HG02943 (cell line): ENCODE measurements at regions not wholly inside any gene's neighbourhood (a gene's known extent, or its start where the extent isn't known, plus 50 kb on each side); places are given as distances from the start of the nearest gene placed in this dataset.
"Not testable (repeated sequence)": the region's sequence is repeated elsewhere in the genome, so short reads cannot be mapped to it uniquely, and the experiment has no call there.

Experiments used
- ATAC-seq: cut with Tn5 transposase; IDR thresholded peaks from one replicate; pipeline ENCODE4 v1.9.1; 2021; ENCODE audit warnings: mild to moderate bottlenecking, low read depth, moderate library complexity; ENCODE audit not compliant: unreplicated experiment

DNA sequence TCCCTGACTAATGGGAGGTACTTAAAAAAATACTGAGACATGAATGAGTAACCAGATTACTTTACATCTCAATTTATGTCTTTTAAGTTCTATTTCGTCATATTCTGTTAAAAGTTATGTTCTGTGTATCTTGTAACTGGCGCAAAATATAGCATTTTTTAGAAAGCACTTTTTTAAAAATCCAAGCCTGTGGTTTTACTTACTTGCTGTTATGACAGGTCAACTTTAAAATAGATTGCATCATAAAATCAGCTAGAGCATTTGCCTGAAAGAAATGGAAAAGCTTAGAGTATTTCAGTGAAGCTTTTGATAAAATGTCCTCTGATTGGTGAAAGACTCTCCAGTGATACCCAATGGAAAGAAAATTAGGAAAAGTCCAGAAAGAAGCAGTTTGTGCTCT, 1892.3 kb upstream of the TENM3 start:
- no peak for ATAC-seq

DNA sequence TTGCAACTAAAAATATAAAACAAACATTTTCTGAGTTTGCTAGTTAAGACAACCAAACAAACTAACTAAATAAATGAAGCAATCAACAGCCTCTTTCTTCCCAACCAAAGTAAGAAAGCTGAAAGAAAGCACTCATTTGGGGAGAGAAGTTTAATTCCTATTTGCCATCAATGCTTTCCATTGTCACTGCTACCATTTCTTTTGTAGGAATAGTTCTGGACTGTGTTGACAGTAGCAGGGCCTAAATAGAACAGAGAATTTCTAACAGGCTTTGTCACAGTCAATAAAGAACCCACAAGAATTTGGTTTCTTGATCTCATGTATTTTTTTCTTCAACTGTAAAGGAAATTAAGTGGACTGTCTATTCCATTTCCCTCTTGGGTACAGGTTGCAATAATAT, 1886.4 kb upstream of the TENM3 start:
- no peak for ATAC-seq

DNA sequence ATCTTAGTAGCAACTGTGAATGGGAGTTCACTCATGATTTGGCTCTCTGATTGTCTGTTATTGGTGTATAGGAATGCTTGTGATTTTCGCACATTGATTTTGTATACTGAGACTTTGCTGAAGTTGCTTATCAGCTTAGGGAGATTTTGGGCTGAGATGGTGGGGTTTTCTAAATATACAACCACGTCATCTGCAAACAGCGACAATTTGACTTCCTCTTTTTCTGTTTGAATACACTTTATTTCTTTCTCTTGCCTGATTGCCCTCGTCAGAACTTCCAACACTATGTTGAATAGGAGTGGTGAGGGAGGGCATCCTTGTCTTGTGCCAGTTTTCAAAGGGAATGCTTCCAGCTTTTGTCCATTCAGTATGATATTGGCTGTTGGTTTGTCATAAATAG, 1883.1 kb upstream of the TENM3 start:
- ATAC-seq: not testable (repeated sequence)

DNA sequence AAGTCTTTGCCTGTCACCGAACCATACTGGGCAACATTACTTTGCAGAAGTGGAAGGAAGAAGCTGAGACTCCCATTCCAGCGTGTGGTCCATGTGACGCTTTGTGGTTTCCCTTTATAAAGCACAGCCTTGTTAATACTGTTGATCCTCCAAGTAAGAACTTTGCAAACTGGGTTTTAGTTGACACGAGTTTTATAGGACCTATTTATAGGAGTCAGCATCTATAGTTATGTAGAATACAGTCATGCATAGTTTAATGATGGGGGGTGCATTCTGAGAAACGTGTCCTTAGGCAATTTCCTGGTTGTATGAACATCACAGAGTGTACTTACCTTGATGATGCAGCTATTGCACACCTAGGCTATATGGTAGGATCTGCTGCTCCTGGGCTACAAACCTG, 1879.4 kb upstream of the TENM3 start:
- no peak for ATAC-seq

DNA sequence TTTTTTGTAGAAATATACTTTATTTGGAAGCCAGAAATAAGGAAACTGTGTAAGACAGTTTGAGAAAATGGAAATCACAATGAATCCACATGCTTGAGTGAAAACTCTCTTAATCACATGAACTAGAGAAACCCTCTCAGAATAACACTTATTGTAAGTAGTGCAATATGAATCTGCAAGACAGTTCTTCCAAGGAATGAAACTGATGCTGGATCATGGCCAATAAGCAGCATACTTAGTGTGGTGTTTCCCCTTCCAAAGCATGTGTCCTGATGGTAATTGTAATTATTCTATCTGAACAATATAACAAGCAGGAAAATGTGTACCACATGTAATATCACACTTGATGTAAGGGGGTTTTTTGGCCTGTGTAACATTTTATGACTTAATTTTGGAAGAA, 1870.5 kb upstream of the TENM3 start:
- ATAC-seq: no peak

- ATAC-seq: no peak
These were observed 1865.5 kb upstream of the TENM3 start for GRCh38 chr4:180377741-180378140.

- no peak for ATAC-seq
These were observed 1862.5 kb upstream of the TENM3 start for GRCh38 chr4:180380733-180381132.

GRCh38 chr4:180391613-180392012, 1851.6 kb upstream of the TENM3 start:
- no peak for ATAC-seq

GRCh38 chr4:180394312-180394711, 1848.9 kb upstream of the TENM3 start:
- ATAC-seq: no peak

GRCh38 chr4:180394730-180395129, 1848.5 kb upstream of the TENM3 start:
- ATAC-seq: no peak

DNA sequence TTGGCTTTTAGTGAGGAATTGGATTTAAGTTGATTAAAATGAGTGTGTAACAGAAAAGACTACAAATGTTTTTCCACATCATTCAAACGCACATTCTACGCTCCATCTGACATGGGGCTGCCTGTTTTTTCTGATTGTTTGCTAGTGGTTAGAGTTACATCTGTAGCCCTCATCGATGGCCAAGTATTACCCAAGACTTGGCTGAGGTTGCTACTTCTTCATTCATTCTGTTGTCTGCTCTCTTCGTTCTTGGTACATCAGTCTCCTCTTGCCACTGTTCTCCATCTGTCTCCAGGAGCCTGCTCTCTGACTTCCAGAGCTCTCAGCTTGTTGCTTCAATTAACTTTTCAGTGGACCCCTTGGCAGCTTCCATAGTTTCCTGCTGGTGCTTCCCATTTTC, 1844.6 kb upstream of the TENM3 start:
- ATAC-seq: no peak

- ATAC-seq: no peak
These were observed 1835.8 kb upstream of the TENM3 start for GRCh38 chr4:180407275-180407885.

GRCh38 chr4:180418819-180419531, 1824.2 kb upstream of the TENM3 start:
- ATAC-seq: no peak

GRCh38 chr4:180422989-180423711, 1820.1 kb upstream of the TENM3 start:
- no peak for ATAC-seq

GRCh38 chr4:180423712-180424057, 1819.5 kb upstream of the TENM3 start:
- no peak for ATAC-seq

DNA sequence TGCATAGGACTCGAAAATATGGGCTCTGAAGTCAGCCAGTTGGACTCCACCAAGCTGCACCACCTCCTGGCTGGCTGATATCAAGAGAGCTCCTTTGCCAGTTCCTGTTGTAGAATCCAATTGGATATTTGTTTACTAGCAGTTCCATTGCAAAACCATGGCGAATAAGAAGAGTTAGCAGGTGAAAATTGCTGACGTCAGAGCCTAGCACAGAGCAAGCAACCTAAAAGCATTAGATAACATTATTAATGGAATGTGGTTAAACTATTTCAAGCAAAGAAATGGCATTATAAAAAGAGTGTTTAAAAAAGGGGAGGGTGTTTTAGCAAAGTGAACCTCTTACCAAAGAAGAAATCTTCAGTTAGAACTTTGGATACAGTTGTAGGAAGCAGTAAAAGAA, 1816.3 kb upstream of the TENM3 start:
- ATAC-seq: no peak

DNA sequence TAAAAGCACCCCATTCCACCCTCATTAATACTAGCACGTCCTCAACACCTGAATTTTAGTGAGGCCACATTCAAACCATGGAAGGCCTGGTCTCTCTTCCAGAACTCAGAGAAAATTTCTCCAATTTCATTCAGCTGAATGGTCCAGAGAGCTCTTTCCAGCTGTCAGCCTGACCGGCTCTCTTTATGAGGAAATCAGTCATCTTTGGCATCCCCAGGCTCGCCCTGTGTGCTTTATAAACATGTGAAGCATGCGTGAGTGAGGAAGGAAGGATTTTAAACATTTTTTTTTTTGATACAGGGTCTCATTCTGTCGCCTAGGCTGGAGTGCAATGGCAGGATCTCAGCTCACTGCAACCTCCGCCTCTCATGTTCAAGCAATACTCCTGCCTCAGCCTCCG, 1812.9 kb upstream of the TENM3 start:
- ATAC-seq: no peak

- ATAC-seq: peak; percentile 93
These were observed 1808.9 kb upstream of the TENM3 start for GRCh38 chr4:180434131-180434895.

DNA sequence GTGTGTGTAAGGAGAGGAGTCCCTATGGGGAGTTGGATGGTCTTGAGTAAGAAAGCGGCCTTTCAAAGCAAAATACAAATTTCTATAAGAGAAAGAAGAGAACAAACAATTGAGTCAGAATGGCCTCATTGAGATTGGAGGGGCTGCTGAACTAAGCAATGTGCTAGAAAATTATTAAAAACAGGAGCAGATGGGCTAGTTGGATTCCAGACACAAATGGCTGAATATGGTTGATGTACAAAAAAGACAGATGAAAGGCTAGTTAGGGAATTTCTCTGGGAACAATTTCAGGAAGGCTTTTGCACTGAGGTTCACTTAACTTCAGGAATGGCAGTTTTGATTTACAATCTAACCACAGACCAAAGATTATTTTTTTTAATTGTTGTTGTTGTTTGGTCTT, 1806.8 kb upstream of the TENM3 start:
- no peak for ATAC-seq

DNA sequence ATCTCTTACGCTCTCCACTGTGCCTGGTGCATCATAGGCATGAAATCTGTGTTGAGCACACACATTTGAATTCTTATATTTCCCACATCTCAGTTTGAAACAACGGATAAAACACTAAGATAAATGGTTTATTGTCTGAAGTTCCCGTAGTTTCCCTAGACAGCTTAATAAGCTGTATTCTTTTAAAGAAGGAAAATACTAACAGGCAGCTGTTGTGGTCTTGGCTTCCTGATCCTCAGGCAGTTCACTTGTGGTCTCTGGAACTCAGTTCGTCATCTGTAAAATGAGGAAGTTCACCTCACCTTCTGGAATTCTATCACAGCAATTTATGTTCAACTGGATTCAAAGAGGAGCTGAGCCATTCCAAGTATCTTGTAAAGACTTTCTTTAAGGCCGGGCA, 1805.6 kb upstream of the TENM3 start:
- no peak for ATAC-seq

DNA sequence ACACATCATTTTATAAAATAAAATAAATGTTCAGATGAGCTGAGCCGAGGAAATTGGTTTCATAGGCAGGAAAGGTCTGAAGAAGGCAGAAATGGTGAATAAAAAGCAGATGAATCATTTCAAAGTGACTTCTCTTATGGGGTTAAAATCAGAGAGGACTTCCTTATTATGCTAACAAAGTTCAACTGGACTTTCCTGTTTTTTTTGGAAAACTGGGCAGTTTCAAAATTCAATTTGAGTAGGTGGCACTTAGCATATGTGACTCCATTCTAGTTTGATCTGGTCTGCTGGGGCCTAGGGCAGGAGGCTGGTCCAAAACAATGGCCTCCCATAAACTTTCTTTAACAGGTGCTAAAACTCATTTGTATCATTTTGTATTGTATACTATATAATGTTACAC, 1794.9 kb upstream of the TENM3 start:
- ATAC-seq: no peak
